ENCODE measurements at regions not wholly inside any gene's neighbourhood (a gene's known extent, or its start where the extent isn't known, plus 50 kb on each side); places are given as distances from the start of the nearest gene placed in this dataset.

GRCh38 chr18:76679259-76679658 is 143.1 kb upstream of the ZNF236 start:
- H3K27me3 Mint-ChIP-seq = peaks cover 2% of the 10 kb centered on the region
- H3K4me3 Mint-ChIP-seq = no peak overlapping the region
- no peak for ATAC-seq
- no peaks in the 10 kb centered on the region for H3K36me3 Mint-ChIP-seq (ENCODE audit: low read depth)
- H3K27ac Mint-ChIP-seq = no peak overlapping the region
- intact Hi-C loops (cut with DNase I, micrococcal nuclease) = no loop called here
- no peaks in the 10 kb centered on the region for H3K9me3 Mint-ChIP-seq (ENCODE audit: low read depth)
- DNase-seq = no peak
- H3K4me1 Mint-ChIP-seq = no peaks in the 10 kb centered on the region
- ChIA-PET CTCF (no interaction called here), POLR2A (no interaction called here)

GRCh38 chr18:76678248-76678647 is 144.1 kb upstream of the ZNF236 start:
- DNase-seq (no peak), ATAC-seq (no peak)
- CTCF ChIA-PET = no interaction called here
- Mint-ChIP-seq H3K27ac (no peak overlapping the region), H3K36me3 (ENCODE audit: low read depth) (no peaks in the 10 kb centered on the region), H3K4me1 (no peaks in the 10 kb centered on the region), H3K27me3 (peaks cover 3% of the 10 kb centered on the region), H3K4me3 (no peak overlapping the region), H3K9me3 (ENCODE audit: low read depth) (no peaks in the 10 kb centered on the region)
- intact Hi-C loops (cut with DNase I, micrococcal nuclease) = no loop called here
- POLR2A ChIA-PET = no interaction called here

GRCh38 chr18:76674596-76674995 is 147.8 kb upstream of the ZNF236 start:
- intact Hi-C loops (cut with DNase I, micrococcal nuclease) = no loop called here
- no peak overlapping the region for H3K27ac Mint-ChIP-seq
- peaks cover 3% of the 10 kb centered on the region for H3K27me3 Mint-ChIP-seq
- ATAC-seq (no peak), DNase-seq (no peak)
- H3K9me3 Mint-ChIP-seq (ENCODE audit: low read depth) = no peaks in the 10 kb centered on the region
- H3K4me1 Mint-ChIP-seq = no peaks in the 10 kb centered on the region
- CTCF ChIA-PET = interaction anchor here (1.6 kb wide), 2 partner anchors 16 to 277 kb away, joined by 3 to 4 read pairs; no protein-coding TSS in a partner anchor
- no peaks in the 10 kb centered on the region for H3K36me3 Mint-ChIP-seq (ENCODE audit: low read depth)
- POLR2A ChIA-PET = no interaction called here
- H3K4me3 Mint-ChIP-seq = no peak overlapping the region

- no peak overlapping the region for H3K27ac Mint-ChIP-seq
- no peaks in the 10 kb centered on the region for H3K36me3 Mint-ChIP-seq (ENCODE audit: low read depth)
- no peaks in the 10 kb centered on the region for H3K9me3 Mint-ChIP-seq (ENCODE audit: low read depth)
- no peaks in the 10 kb centered on the region for H3K4me1 Mint-ChIP-seq
- no peak overlapping the region for H3K4me3 Mint-ChIP-seq
- POLR2A ChIA-PET = no interaction called here
- no peak for ATAC-seq
- intact Hi-C loops (cut with DNase I, micrococcal nuclease) = no loop called here
- DNase-seq = no peak
- CTCF ChIA-PET = interaction anchor here (1.6 kb wide), 2 partner anchors 15 to 276 kb away, joined by 3 to 4 read pairs; no protein-coding TSS in a partner anchor
- peaks cover 3% of the 10 kb centered on the region for H3K27me3 Mint-ChIP-seq
These were observed 148.8 kb upstream of the ZNF236 start for GRCh38 chr18:76673281-76674185.

- Mint-ChIP-seq H3K36me3 (ENCODE audit: low read depth) (no peaks in the 10 kb centered on the region), H3K4me3 (no peak overlapping the region), H3K9me3 (ENCODE audit: low read depth) (no peaks in the 10 kb centered on the region), H3K4me1 (no peaks in the 10 kb centered on the region), H3K27me3 (peaks cover 3% of the 10 kb centered on the region), H3K27ac (no peak overlapping the region)
- ChIA-PET CTCF (no interaction called here), POLR2A (no interaction called here)
- DNase-seq (no peak), ATAC-seq (no peak)
- intact Hi-C loops (cut with DNase I, micrococcal nuclease) = no loop called here
These were observed 149.7 kb upstream of the ZNF236 start for GRCh38 chr18:76672627-76673026.

GRCh38 chr18:76670564-76671288 is 151.6 kb upstream of the ZNF236 start:
- ChIA-PET POLR2A (no interaction called here), CTCF (no interaction called here)
- Mint-ChIP-seq H3K27me3 (peaks cover 6% of the 10 kb centered on the region), H3K4me3 (no peak overlapping the region), H3K9me3 (ENCODE audit: low read depth) (no peaks in the 10 kb centered on the region), H3K36me3 (ENCODE audit: low read depth) (no peaks in the 10 kb centered on the region), H3K4me1 (no peaks in the 10 kb centered on the region), H3K27ac (no peak overlapping the region)
- DNase-seq = no peak
- intact Hi-C loops (cut with DNase I, micrococcal nuclease) = no loop called here
- no peak for ATAC-seq

- no peak for DNase-seq
- Mint-ChIP-seq H3K4me3 (no peak overlapping the region), H3K4me1 (no peaks in the 10 kb centered on the region), H3K27ac (no peak overlapping the region), H3K9me3 (ENCODE audit: low read depth) (no peaks in the 10 kb centered on the region), H3K27me3 (peaks cover 7% of the 10 kb centered on the region), H3K36me3 (ENCODE audit: low read depth) (no peaks in the 10 kb centered on the region)
- intact Hi-C loops (cut with DNase I, micrococcal nuclease) = no loop called here
- CTCF ChIA-PET = interaction anchor here (0.6 to 1.2 kb wide), 2 partner anchors 49 to 259 kb away, joined by 3 read pairs; no protein-coding TSS in a partner anchor
- ATAC-seq = no peak
- POLR2A ChIA-PET = no interaction called here
These were observed 153.8 kb upstream of the ZNF236 start for GRCh38 chr18:76668546-76668945.

- Mint-ChIP-seq H3K36me3 (ENCODE audit: low read depth) (no peaks in the 10 kb centered on the region), H3K4me3 (no peak overlapping the region), H3K9me3 (ENCODE audit: low read depth) (no peaks in the 10 kb centered on the region), H3K4me1 (no peaks in the 10 kb centered on the region), H3K27me3 (peaks cover 7% of the 10 kb centered on the region), H3K27ac (no peak overlapping the region)
- CTCF ChIA-PET = interaction anchor here (0.6 kb wide), 1 partner anchor 258 kb away, joined by 3 read pairs; no protein-coding TSS in a partner anchor
- intact Hi-C loops (cut with DNase I, micrococcal nuclease) = no loop called here
- DNase-seq = no peak
- POLR2A ChIA-PET = no interaction called here
- no peak for ATAC-seq
These were observed 154.2 kb upstream of the ZNF236 start for GRCh38 chr18:76668119-76668518.

GRCh38 chr18:76667603-76668002 is 154.8 kb upstream of the ZNF236 start:
- Mint-ChIP-seq H3K9me3 (ENCODE audit: low read depth) (no peaks in the 10 kb centered on the region), H3K36me3 (ENCODE audit: low read depth) (no peaks in the 10 kb centered on the region), H3K4me1 (no peaks in the 10 kb centered on the region), H3K4me3 (no peak overlapping the region), H3K27ac (no peak overlapping the region), H3K27me3 (peaks cover 7% of the 10 kb centered on the region)
- CTCF ChIA-PET = no interaction called here
- intact Hi-C loops (cut with DNase I, micrococcal nuclease) = no loop called here
- POLR2A ChIA-PET = no interaction called here
- no peak for ATAC-seq
- no peak for DNase-seq

- Mint-ChIP-seq H3K4me1 (peaks cover 11% of the 10 kb centered on the region), H3K9me3 (ENCODE audit: low read depth) (no peaks in the 10 kb centered on the region), H3K27me3 (peaks cover 19% of the 10 kb centered on the region), H3K27ac (no peak overlapping the region), H3K4me3 (no peak overlapping the region), H3K36me3 (ENCODE audit: low read depth) (no peaks in the 10 kb centered on the region)
- DNase-seq = no peak
- no peak for ATAC-seq
- CTCF ChIA-PET = interaction anchor here (0.8 kb wide), 1 partner anchor 21 kb away, joined by 3 read pairs; no protein-coding TSS in a partner anchor
- POLR2A ChIA-PET = no interaction called here
- intact Hi-C loops (cut with DNase I, micrococcal nuclease) = no loop called here
These were observed 159.7 kb upstream of the ZNF236 start for GRCh38 chr18:76662626-76663025.

- POLR2A ChIA-PET = no interaction called here
- peaks cover 27% of the 10 kb centered on the region for H3K27me3 Mint-ChIP-seq
- intact Hi-C loops (cut with DNase I, micrococcal nuclease) = no loop called here
- no peak overlapping the region for H3K4me3 Mint-ChIP-seq
- peaks cover 16% of the 10 kb centered on the region for H3K4me1 Mint-ChIP-seq
- DNase-seq (no peak), ATAC-seq (no peak)
- CTCF ChIA-PET = interaction anchor here (0.6 to 1.4 kb wide), 2 partner anchors 61 to 72 kb away, joined by 3 to 4 read pairs; no protein-coding TSS in a partner anchor
- no peaks in the 10 kb centered on the region for H3K36me3 Mint-ChIP-seq (ENCODE audit: low read depth)
- no peak overlapping the region for H3K27ac Mint-ChIP-seq
- H3K9me3 Mint-ChIP-seq (ENCODE audit: low read depth) = no peaks in the 10 kb centered on the region
These were observed 161.7 kb upstream of the ZNF236 start for GRCh38 chr18:76660571-76661192.

All from activated CD4-positive, alpha-beta T cell treated with anti-CD3 and anti-CD28 coated beads for 36 hours (primary cell).